HG03469 (cell line): ENCODE measurements at regions not wholly inside any gene's neighbourhood (a gene's known extent, or its start where the extent isn't known, plus 50 kb on each side); places are given as distances from the start of the nearest gene placed in this dataset.
"Not testable (repeated sequence)": the region's sequence is repeated elsewhere in the genome, so short reads cannot be mapped to it uniquely, and the experiment has no call there.

ENCODE experiments used
- ATAC-seq: cut with Tn5 transposase; IDR thresholded peaks from one replicate; pipeline ENCODE4 v1.9.1; 2021; ENCODE audit warnings: mild to moderate bottlenecking, moderate library complexity, moderate number of reproducible peaks; ENCODE audit not compliant: unreplicated experiment

- no peak for ATAC-seq
These were observed 451.4 kb upstream of the ARPP21 start for GRCh38 chr3:35187908-35188307.

GRCh38 chr3:35194666-35195065, 444.7 kb upstream of the ARPP21 start:
- ATAC-seq, result no peak

GRCh38 chr3:35198857-35199256, 440.5 kb upstream of the ARPP21 start:
- ATAC-seq, result no peak

GRCh38 chr3:35200056-35200455, 439.3 kb upstream of the ARPP21 start:
- no peak for ATAC-seq

- ATAC-seq, result no peak
These were observed 438.1 kb upstream of the ARPP21 start for GRCh38 chr3:35201211-35201610.

- no peak for ATAC-seq
These were observed 423.5 kb upstream of the ARPP21 start for GRCh38 chr3:35215525-35216500.

- ATAC-seq, result no peak
These were observed 422.6 kb upstream of the ARPP21 start for GRCh38 chr3:35216501-35217266.

GRCh38 chr3:35223632-35224394, 415.5 kb upstream of the ARPP21 start:
- no peak for ATAC-seq

- no peak for ATAC-seq
These were observed 414.6 kb upstream of the ARPP21 start for GRCh38 chr3:35224565-35225295.

- no peak for ATAC-seq
These were observed 398.1 kb upstream of the ARPP21 start for GRCh38 chr3:35241236-35241635.

GRCh38 chr3:35254917-35255316, 384.4 kb upstream of the ARPP21 start:
- no peak for ATAC-seq

GRCh38 chr3:35257641-35258040, 381.7 kb upstream of the ARPP21 start:
- no peak for ATAC-seq

GRCh38 chr3:35262406-35262805, 376.9 kb upstream of the ARPP21 start:
- no peak for ATAC-seq

GRCh38 chr3:35263477-35263876, 375.8 kb upstream of the ARPP21 start:
- no peak for ATAC-seq

GRCh38 chr3:35266065-35266464, 373.3 kb upstream of the ARPP21 start:
- ATAC-seq, result not testable (repeated sequence)

- no peak for ATAC-seq
These were observed 363.6 kb upstream of the ARPP21 start for GRCh38 chr3:35275768-35276167.

GRCh38 chr3:35276568-35276967, 362.8 kb upstream of the ARPP21 start:
- ATAC-seq, result no peak

- ATAC-seq, result no peak
These were observed 347.7 kb upstream of the ARPP21 start for GRCh38 chr3:35291471-35292236.

GRCh38 chr3:35292568-35292967, 346.8 kb upstream of the ARPP21 start:
- no peak for ATAC-seq

GRCh38 chr3:35295906-35296305, 343.4 kb upstream of the ARPP21 start:
- ATAC-seq, result no peak
